Occipital lobe (tissue), 1 donor: ENCODE measurements at regions not wholly inside any gene's neighbourhood (a gene's known extent, or its start where the extent isn't known, plus 50 kb on each side); places are given as distances from the start of the nearest gene placed in this dataset.
"Not testable (repeated sequence)": the region's sequence is repeated elsewhere in the genome, so short reads cannot be mapped to it uniquely, and the experiment has no call there.

ENCODE experiments used
- DNase-seq: peaks from one replicate; lab custom pipeline; 2025; lab: John Stamatoyannopoulos, UW

- DNase-seq: no peak
Observed at GRCh38 chr10:78605800-78606350, 462.9 kb upstream of the ZMIZ1 start.

GRCh38 chr10:78606766-78607165 lies 462.0 kb upstream of the ZMIZ1 start:
- DNase-seq: not testable (repeated sequence)

GRCh38 chr10:78609976-78610375 lies 458.8 kb upstream of the ZMIZ1 start:
- DNase-seq: no peak

- DNase-seq: no peak
Observed at GRCh38 chr10:78613132-78613531, 455.6 kb upstream of the ZMIZ1 start.

- no peak for DNase-seq
Observed at GRCh38 chr10:78614267-78614666, 454.5 kb upstream of the ZMIZ1 start.

- no peak for DNase-seq
Observed at GRCh38 chr10:78614744-78615143, 454.0 kb upstream of the ZMIZ1 start.

- DNase-seq: no peak
Observed at GRCh38 chr10:78616125-78616695, 452.6 kb upstream of the ZMIZ1 start.

GRCh38 chr10:78617115-78617514 lies 451.7 kb upstream of the ZMIZ1 start:
- no peak for DNase-seq

GRCh38 chr10:78617631-78618030 lies 451.1 kb upstream of the ZMIZ1 start:
- DNase-seq: no peak

GRCh38 chr10:78618050-78618449 lies 450.7 kb upstream of the ZMIZ1 start:
- no peak for DNase-seq

GRCh38 chr10:78619115-78619851 lies 449.5 kb upstream of the ZMIZ1 start:
- DNase-seq: no peak

GRCh38 chr10:78619896-78620295 lies 448.9 kb upstream of the ZMIZ1 start:
- DNase-seq: no peak

GRCh38 chr10:78620985-78621799 lies 447.6 kb upstream of the ZMIZ1 start:
- DNase-seq: no peak

GRCh38 chr10:78623578-78624215 lies 445.1 kb upstream of the ZMIZ1 start:
- DNase-seq: no peak

- no peak for DNase-seq
Observed at GRCh38 chr10:78624791-78625190, 444.0 kb upstream of the ZMIZ1 start.

GRCh38 chr10:78626471-78626870 lies 442.3 kb upstream of the ZMIZ1 start:
- no peak for DNase-seq

GRCh38 chr10:78627254-78627795 lies 441.4 kb upstream of the ZMIZ1 start:
- no peak for DNase-seq

- no peak for DNase-seq
Observed at GRCh38 chr10:78628976-78629375, 439.8 kb upstream of the ZMIZ1 start.

- no peak for DNase-seq
Observed at GRCh38 chr10:78629773-78630172, 439.0 kb upstream of the ZMIZ1 start.

- no peak for DNase-seq
Observed at GRCh38 chr10:78630944-78631838, 437.6 kb upstream of the ZMIZ1 start.
